Neural cell (in vitro differentiated cells): ENCODE measurements at regions not wholly inside any gene's neighbourhood (a gene's known extent, or its start where the extent isn't known, plus 50 kb on each side); places are given as distances from the start of the nearest gene placed in this dataset.

ENCODE experiments used
- EZH2 ChIP-seq: fragments of 200-600, 300-800 bp; shearing (Covaris generic), sonication (generic); IDR thresholded peaks from 2 replicates; pipeline ENCODE4 v1.6.1; 2014; ENCODE audit warnings: antibody characterized with exemption, low read length, borderline replicate concordance, mild to moderate bottlenecking; ENCODE audit not compliant: insufficient read depth, poor library complexity, severe bottlenecking
- POLR2AphosphoS5 ChIP-seq: IDR thresholded peaks from 2 replicates; pipeline ENCODE4 v1.6.1; 2012
- SMC3 ChIP-seq: fragments of 450-650 bp; conservative IDR thresholded peaks from 2 replicates; pipeline ENCODE4 v1.6.1; 2014; ENCODE audit warnings: antibody characterized with exemption, mild to moderate bottlenecking, moderate library complexity; ENCODE audit not compliant: poor library complexity
- TF ChIP-seq, protein P1 (sequence below): IDR thresholded peaks from 2 replicates; pipeline ENCODE4 v1.6.1; 2012; ENCODE audit warnings: borderline replicate concordance
- TF ChIP-seq, protein P2 (sequence below): fragments of 450-650 bp; IDR thresholded peaks from 2 replicates; pipeline ENCODE4 v1.5.1; 2014; ENCODE audit warnings: antibody characterized with exemption, mild to moderate bottlenecking, moderate library complexity; ENCODE audit not compliant: poor library complexity, severe bottlenecking

GRCh38 chr4:178799204-178799603 is 1357.0 kb upstream of the AGA start:
- TF ChIP-seq, protein P1, sequence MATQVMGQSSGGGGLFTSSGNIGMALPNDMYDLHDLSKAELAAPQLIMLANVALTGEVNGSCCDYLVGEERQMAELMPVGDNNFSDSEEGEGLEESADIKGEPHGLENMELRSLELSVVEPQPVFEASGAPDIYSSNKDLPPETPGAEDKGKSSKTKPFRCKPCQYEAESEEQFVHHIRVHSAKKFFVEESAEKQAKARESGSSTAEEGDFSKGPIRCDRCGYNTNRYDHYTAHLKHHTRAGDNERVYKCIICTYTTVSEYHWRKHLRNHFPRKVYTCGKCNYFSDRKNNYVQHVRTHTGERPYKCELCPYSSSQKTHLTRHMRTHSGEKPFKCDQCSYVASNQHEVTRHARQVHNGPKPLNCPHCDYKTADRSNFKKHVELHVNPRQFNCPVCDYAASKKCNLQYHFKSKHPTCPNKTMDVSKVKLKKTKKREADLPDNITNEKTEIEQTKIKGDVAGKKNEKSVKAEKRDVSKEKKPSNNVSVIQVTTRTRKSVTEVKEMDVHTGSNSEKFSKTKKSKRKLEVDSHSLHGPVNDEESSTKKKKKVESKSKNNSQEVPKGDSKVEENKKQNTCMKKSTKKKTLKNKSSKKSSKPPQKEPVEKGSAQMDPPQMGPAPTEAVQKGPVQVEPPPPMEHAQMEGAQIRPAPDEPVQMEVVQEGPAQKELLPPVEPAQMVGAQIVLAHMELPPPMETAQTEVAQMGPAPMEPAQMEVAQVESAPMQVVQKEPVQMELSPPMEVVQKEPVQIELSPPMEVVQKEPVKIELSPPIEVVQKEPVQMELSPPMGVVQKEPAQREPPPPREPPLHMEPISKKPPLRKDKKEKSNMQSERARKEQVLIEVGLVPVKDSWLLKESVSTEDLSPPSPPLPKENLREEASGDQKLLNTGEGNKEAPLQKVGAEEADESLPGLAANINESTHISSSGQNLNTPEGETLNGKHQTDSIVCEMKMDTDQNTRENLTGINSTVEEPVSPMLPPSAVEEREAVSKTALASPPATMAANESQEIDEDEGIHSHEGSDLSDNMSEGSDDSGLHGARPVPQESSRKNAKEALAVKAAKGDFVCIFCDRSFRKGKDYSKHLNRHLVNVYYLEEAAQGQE = no peak
- TF ChIP-seq, protein P2, sequence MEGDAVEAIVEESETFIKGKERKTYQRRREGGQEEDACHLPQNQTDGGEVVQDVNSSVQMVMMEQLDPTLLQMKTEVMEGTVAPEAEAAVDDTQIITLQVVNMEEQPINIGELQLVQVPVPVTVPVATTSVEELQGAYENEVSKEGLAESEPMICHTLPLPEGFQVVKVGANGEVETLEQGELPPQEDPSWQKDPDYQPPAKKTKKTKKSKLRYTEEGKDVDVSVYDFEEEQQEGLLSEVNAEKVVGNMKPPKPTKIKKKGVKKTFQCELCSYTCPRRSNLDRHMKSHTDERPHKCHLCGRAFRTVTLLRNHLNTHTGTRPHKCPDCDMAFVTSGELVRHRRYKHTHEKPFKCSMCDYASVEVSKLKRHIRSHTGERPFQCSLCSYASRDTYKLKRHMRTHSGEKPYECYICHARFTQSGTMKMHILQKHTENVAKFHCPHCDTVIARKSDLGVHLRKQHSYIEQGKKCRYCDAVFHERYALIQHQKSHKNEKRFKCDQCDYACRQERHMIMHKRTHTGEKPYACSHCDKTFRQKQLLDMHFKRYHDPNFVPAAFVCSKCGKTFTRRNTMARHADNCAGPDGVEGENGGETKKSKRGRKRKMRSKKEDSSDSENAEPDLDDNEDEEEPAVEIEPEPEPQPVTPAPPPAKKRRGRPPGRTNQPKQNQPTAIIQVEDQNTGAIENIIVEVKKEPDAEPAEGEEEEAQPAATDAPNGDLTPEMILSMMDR = no peak
- TF ChIP-seq EZH2 (no peak), SMC3 (no peak), POLR2AphosphoS5 (no peak)
